Activated B cell treated with CpG ODN at 0.5 μM for 24 hours (primary cell): ENCODE measurements at regions not wholly inside any gene's neighbourhood (a gene's known extent, or its start where the extent isn't known, plus 50 kb on each side); places are given as distances from the start of the nearest gene placed in this dataset.

ENCODE experiments used
- ATAC-seq: fragments of 200-7000 bp; cut with Tn5 transposase; one replicate; pipeline ENCODE4 v1.10.0; 2021; ENCODE audit warnings: low read depth, mild to moderate bottlenecking, moderate library complexity
- CTCF ChIA-PET: fragments of 350-600 bp; sonication (Branson Sonifier 250); formaldehyde crosslinking; loops from one replicate; lab custom pipeline; 2021; ENCODE audit warnings: antibody characterized with exemption; lab: Charles Lee
- POLR2A ChIA-PET: fragments of 350-600 bp; sonication (Branson Sonifier 250); formaldehyde crosslinking; loops from one replicate; lab custom pipeline; 2021; ENCODE audit warnings: antibody characterized with exemption; lab: Charles Lee
- DNase-seq: peaks from one replicate; pipeline ENCODE4 v3.0.0; 2022
- H3K27ac Mint-ChIP-seq: one replicate; pipeline ENCODE4 v1.8.0; 2020; ENCODE audit warnings: mixed read lengths
- H3K27me3 Mint-ChIP-seq: one replicate; pipeline ENCODE4 v1.8.0; 2021; ENCODE audit warnings: mixed read lengths
- H3K36me3 Mint-ChIP-seq: one replicate; pipeline ENCODE4 v1.8.0; 2021; ENCODE audit warnings: low read depth, mixed read lengths
- H3K4me1 Mint-ChIP-seq: one replicate; pipeline ENCODE4 v1.8.0; 2021; ENCODE audit warnings: mixed read lengths
- H3K4me3 Mint-ChIP-seq: one replicate; pipeline ENCODE4 v1.8.0; 2020; ENCODE audit warnings: mild to moderate bottlenecking, mixed read lengths
- H3K9me3 Mint-ChIP-seq: one replicate; pipeline ENCODE4 v1.8.0; 2020; ENCODE audit warnings: mixed read lengths
- intact Hi-C: fragments of 100-400 bp; cut with micrococcal nuclease; formaldehyde crosslinking; loops from one replicate; pipeline ENCODE4 v1.15.1; 2024
- TF ChIP-seq, protein P1 (sequence below): fragments of 200-600 bp; IDR thresholded peaks from one replicate; pipeline ENCODE4 v1.8.0; 2022; ENCODE audit warnings: antibody characterized with exemption, mild to moderate bottlenecking

DNA sequence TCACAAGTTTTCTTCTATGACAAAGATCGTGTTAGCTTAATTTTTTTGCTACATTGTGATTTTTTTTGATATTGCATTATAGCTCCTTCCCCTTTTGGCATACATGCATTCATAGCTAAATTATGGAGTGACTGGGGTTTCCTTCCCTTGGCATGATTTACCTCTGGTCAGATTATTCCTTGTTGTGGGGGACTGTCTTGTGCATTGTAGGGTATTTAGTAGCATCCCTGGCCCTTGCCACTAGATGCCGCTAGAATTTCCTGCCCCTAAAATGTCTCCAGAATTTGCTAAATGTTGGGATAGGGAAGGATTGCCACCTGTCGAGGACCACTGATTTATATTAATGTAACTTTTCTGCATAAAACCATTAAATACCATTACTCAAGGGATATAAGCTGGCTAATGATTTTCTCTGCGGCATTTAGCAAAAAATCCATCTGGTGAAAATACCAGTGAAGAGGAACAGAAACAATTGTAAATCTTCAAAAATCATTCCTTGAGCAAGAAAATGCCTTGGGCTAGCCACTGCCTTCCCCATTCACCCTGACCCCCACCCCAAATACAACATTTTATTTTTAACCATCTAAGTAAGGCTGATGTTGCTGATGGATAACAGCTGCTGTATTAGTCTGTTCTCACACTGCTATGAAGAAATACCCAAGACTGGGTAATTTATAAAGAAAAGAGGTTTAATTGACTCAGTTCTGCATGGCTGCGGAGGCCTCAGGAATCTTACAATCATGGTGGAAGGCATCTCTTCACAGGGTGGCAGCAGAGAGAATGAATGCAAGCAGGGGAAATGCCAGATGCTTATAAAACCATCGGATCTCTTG is 195.2 kb downstream of the MAP2K6 start:
- H3K27ac Mint-ChIP-seq: no peak overlapping the region
- intact Hi-C loops: no loop called here
- CTCF ChIA-PET: interaction anchor here (1.6 kb wide), 1 partner anchor 30 kb away, joined by 7 read pairs; no protein-coding TSS in a partner anchor

GRCh38 chr17:69620363-69620762 is 205.9 kb downstream of the MAP2K6 start:
- H3K4me1 Mint-ChIP-seq: no peaks in the 10 kb centered on the region
- H3K4me3 Mint-ChIP-seq: no peak overlapping the region
- H3K9me3 Mint-ChIP-seq: peaks cover 2% of the 10 kb centered on the region
- intact Hi-C loops: no loop called here
- no peak overlapping the region for H3K27ac Mint-ChIP-seq
- no peak for ATAC-seq
- ChIA-PET POLR2A (no interaction called here), CTCF (no interaction called here)
- TF ChIP-seq, protein P1, sequence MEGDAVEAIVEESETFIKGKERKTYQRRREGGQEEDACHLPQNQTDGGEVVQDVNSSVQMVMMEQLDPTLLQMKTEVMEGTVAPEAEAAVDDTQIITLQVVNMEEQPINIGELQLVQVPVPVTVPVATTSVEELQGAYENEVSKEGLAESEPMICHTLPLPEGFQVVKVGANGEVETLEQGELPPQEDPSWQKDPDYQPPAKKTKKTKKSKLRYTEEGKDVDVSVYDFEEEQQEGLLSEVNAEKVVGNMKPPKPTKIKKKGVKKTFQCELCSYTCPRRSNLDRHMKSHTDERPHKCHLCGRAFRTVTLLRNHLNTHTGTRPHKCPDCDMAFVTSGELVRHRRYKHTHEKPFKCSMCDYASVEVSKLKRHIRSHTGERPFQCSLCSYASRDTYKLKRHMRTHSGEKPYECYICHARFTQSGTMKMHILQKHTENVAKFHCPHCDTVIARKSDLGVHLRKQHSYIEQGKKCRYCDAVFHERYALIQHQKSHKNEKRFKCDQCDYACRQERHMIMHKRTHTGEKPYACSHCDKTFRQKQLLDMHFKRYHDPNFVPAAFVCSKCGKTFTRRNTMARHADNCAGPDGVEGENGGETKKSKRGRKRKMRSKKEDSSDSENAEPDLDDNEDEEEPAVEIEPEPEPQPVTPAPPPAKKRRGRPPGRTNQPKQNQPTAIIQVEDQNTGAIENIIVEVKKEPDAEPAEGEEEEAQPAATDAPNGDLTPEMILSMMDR: no peak
- H3K27me3 Mint-ChIP-seq: peaks cover 2% of the 10 kb centered on the region
- no peak for DNase-seq
- no peaks in the 10 kb centered on the region for H3K36me3 Mint-ChIP-seq

More for the DNA sequence above, 195.2 kb downstream of the MAP2K6 start:
- peaks cover 2% of the 10 kb centered on the region for H3K27me3 Mint-ChIP-seq
- ATAC-seq: no peak
- H3K4me3 Mint-ChIP-seq: no peak overlapping the region
- H3K4me1 Mint-ChIP-seq: no peaks in the 10 kb centered on the region
- TF ChIP-seq, protein P1: no peak
- DNase-seq: no peak
- no peaks in the 10 kb centered on the region for H3K36me3 Mint-ChIP-seq
- no peaks in the 10 kb centered on the region for H3K9me3 Mint-ChIP-seq
- POLR2A ChIA-PET: no interaction called here

DNA sequence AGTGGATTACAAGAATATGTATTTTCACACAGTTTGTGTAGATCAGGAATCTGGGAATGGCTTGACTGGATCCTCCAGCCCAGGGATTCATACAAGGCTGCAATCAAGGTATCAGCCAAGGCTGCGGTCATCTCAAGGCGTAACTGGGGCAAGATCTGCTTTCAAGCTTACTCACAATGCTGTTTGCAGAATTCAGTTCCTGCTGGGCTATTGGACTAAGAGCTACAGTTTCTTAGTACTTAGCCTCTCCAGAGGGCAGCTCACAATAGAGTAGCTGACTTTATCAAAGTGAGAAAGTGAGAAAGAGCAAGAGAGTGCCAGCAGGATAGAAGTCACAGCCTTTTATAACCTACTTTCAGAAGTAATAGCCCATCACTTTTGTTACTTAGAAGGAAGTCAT is 211.0 kb downstream of the MAP2K6 start:
- CTCF ChIA-PET: no interaction called here
- H3K4me3 Mint-ChIP-seq: no peak overlapping the region
- H3K36me3 Mint-ChIP-seq: no peaks in the 10 kb centered on the region
- peaks cover 2% of the 10 kb centered on the region for H3K27me3 Mint-ChIP-seq
- TF ChIP-seq, protein P1: no peak
- H3K9me3 Mint-ChIP-seq: peaks cover 2% of the 10 kb centered on the region
- no peak for ATAC-seq
- no peak for DNase-seq
- POLR2A ChIA-PET: no interaction called here
- H3K27ac Mint-ChIP-seq: no peak overlapping the region
- intact Hi-C loops: no loop called here
- H3K4me1 Mint-ChIP-seq: no peaks in the 10 kb centered on the region

- no peaks in the 10 kb centered on the region for H3K4me1 Mint-ChIP-seq
- no peaks in the 10 kb centered on the region for H3K36me3 Mint-ChIP-seq
- no peak overlapping the region for H3K4me3 Mint-ChIP-seq
- no peak for ATAC-seq
- no peak for DNase-seq
- no peak overlapping the region for H3K27ac Mint-ChIP-seq
- intact Hi-C loops: no loop called here
- POLR2A ChIA-PET: no interaction called here
- CTCF ChIA-PET: no interaction called here
- TF ChIP-seq, protein P1: no peak
- peaks cover 4% of the 10 kb centered on the region for H3K9me3 Mint-ChIP-seq
- H3K27me3 Mint-ChIP-seq: no peaks in the 10 kb centered on the region
Measured at GRCh38 chr17:69630056-69630635, 215.6 kb downstream of the MAP2K6 start.

DNA sequence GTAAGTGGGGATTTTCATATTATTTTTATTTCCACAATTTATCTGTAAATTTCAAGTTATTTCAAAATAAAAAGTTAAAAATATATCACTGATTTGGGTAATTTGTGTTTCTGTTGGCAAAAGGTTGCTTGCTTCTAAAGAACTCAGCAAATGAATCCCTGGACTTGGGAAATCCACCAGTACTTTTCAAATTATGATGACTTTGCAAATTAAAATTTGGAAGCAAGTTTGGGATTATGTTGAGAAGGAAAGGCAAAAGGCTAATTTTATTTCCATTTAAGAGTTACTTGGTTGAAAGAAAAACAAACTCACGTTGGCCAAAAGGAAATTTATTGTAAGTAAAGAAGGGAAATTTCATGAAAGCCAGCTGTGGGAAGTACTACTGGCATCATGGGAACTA is 220.3 kb downstream of the MAP2K6 start:
- ATAC-seq: no peak
- no peak for DNase-seq
- Mint-ChIP-seq H3K9me3 (peaks cover 4% of the 10 kb centered on the region), H3K4me1 (no peaks in the 10 kb centered on the region), H3K36me3 (no peaks in the 10 kb centered on the region), H3K27me3 (no peaks in the 10 kb centered on the region), H3K27ac (no peak overlapping the region), H3K4me3 (no peak overlapping the region)
- TF ChIP-seq, protein P1: no peak
- CTCF ChIA-PET: no interaction called here
- POLR2A ChIA-PET: no interaction called here
- intact Hi-C loops: no loop called here
